ENCODE measurements at regions not wholly inside any gene's neighbourhood (a gene's known extent, or its start where the extent isn't known, plus 50 kb on each side); places are given as distances from the start of the nearest gene placed in this dataset.
"Not testable (repeated sequence)": the region's sequence is repeated elsewhere in the genome, so short reads cannot be mapped to it uniquely, and the experiment has no call there.

DNA sequence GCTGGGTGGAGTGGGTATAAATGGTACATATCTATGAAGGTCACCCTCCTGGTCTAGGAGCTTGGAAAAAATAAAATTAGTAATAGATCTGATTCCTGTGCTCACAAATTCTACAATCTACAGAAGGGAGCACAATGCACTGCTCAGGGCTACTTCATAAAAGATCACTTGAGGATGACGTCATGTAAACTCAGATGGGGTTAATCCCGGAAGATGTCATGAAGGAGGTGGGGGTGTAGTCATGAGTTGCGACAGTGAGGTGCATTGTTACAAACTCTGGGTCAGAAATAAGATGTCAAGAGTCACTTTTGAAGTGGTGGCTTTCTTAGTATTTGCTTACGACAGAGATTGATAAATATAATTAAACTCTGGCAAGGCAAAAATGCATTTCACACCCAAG, 68.2 kb downstream of the LHX9 start:
- no peak overlapping the region for H3K27ac Mint-ChIP-seq
- no peak for ATAC-seq
- H3K4me1 Mint-ChIP-seq: peaks cover 2% of the 10 kb centered on the region
- H3K9me3 Mint-ChIP-seq: no peaks in the 10 kb centered on the region
- DNase-seq: no peak
- peaks cover 3% of the 10 kb centered on the region for H3K27me3 Mint-ChIP-seq
- no peak overlapping the region for H3K4me3 Mint-ChIP-seq
- H3K36me3 Mint-ChIP-seq (ENCODE audit: low read depth): no peaks in the 10 kb centered on the region

DNA sequence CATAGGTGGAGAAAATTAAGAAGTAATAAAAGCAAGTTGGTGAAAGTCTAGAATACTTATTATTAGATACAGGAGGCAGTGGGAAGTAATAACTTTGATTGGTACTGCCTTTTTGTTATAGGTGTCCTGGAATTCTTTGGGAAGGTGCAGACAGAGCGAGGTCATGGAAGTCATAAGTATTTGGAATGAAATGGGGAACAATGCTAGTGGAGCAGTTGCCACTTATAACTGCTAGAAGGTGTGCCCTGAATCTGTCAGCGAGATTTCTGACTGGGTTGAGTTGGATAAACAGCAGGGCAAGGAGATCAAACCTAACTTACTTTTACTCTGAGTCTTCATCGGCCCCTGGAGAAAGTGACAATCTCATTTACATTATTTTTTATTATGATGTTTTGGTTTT, 69.6 kb downstream of the LHX9 start:
- no peak for ATAC-seq
- H3K4me3 Mint-ChIP-seq: no peak overlapping the region
- H3K27me3 Mint-ChIP-seq: no peaks in the 10 kb centered on the region
- H3K36me3 Mint-ChIP-seq (ENCODE audit: low read depth): no peaks in the 10 kb centered on the region
- H3K27ac Mint-ChIP-seq: no peak overlapping the region
- H3K9me3 Mint-ChIP-seq: no peaks in the 10 kb centered on the region
- DNase-seq: no peak
- H3K4me1 Mint-ChIP-seq: peaks cover 2% of the 10 kb centered on the region

DNA sequence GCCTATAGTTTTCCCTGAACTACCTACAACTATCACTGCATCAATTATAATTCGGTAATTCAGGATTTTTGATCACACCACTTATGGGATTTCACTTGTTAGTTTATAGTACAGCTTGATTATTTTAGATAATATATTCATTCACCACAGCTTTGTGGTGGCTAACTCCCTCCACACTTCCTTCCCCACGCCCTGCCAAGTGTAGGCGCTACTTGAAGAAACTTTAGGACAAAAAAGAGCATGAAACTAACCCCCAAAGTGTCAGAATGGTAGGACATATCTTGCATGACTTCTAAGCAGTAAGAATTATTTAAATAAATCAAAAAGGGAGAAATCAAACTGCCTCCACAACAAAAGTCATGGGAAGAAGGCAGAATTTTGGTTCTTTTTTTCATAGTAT, 70.1 kb downstream of the LHX9 start:
- Mint-ChIP-seq H3K27ac (no peak overlapping the region), H3K9me3 (no peaks in the 10 kb centered on the region), H3K36me3 (ENCODE audit: low read depth) (no peaks in the 10 kb centered on the region), H3K27me3 (no peaks in the 10 kb centered on the region), H3K4me3 (no peak overlapping the region), H3K4me1 (peaks cover 2% of the 10 kb centered on the region)
- no peak for DNase-seq
- ATAC-seq: no peak

DNA sequence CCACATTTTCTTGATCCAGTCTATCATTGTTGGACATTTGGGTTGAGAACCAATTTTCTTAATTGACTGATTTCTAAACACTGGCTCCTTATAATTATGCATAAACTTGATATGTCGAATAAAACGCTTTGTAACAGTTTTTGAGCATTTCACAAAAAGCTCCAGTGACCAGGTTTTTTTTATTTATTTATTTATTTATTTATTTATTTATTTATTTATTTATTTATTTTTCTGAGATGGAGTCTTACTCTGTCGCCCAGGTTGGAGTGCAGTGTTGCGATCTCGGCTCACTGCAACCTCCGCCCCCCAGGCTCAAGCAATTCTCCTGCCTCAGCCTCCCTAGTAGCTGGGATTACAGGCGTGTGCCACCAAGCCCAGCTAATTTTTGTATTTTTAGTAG, 71.4 kb downstream of the LHX9 start:
- H3K4me1 Mint-ChIP-seq; H3K27me3 Mint-ChIP-seq; H3K9me3 Mint-ChIP-seq; H3K36me3 Mint-ChIP-seq (ENCODE audit: low read depth); H3K4me3 Mint-ChIP-seq; DNase-seq; H3K27ac Mint-ChIP-seq; ATAC-seq: not testable (repeated sequence)

DNA sequence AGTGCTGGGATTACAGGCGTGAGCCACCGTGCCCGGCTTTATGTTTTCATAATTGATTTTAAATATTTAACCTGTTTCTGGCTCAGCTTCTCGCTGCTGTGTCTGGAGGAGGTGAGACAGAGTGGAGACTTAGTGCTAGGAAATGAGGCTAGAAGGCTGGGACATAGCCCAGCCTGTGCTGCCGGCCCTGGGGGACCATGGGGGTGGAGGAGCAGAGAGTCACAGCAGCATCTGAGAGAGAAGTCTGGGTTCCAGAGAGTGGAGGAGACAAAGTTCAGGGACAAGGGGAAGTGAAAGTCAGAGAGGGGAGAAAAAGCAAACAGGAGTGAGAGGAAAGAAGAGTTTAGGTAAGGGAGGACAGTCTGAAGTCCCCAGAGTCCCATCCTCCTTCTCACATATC, 71.9 kb downstream of the LHX9 start:
- H3K27me3 Mint-ChIP-seq: no peaks in the 10 kb centered on the region
- no peaks in the 10 kb centered on the region for H3K9me3 Mint-ChIP-seq
- no peak overlapping the region for H3K27ac Mint-ChIP-seq
- H3K36me3 Mint-ChIP-seq (ENCODE audit: low read depth): no peaks in the 10 kb centered on the region
- ATAC-seq: no peak
- peaks cover 2% of the 10 kb centered on the region for H3K4me1 Mint-ChIP-seq
- no peak for DNase-seq
- no peak overlapping the region for H3K4me3 Mint-ChIP-seq

DNA sequence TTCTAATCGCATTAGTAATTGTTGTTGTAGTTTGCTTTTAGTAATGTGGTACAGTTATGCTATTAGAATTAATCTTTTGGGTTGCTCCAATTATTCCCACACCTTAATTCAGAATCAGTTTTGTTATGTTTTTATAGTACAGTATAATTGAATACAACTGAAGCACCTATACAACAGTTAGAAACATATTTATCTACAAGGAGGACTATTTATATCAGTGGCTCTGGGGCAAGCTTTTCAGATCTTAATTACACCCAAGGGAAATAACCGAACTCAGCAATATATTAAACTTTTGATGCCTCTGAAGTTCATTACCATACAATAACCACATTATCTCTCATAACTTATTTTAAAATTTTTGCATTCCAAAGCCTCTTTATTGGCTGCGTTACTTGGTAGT, 74.4 kb downstream of the LHX9 start:
- Mint-ChIP-seq H3K4me3 (no peak overlapping the region), H3K27me3 (no peaks in the 10 kb centered on the region), H3K9me3 (no peaks in the 10 kb centered on the region), H3K36me3 (ENCODE audit: low read depth) (no peaks in the 10 kb centered on the region), H3K4me1 (peaks cover 2% of the 10 kb centered on the region), H3K27ac (no peak overlapping the region)
- DNase-seq (no peak), ATAC-seq (no peak)

DNA sequence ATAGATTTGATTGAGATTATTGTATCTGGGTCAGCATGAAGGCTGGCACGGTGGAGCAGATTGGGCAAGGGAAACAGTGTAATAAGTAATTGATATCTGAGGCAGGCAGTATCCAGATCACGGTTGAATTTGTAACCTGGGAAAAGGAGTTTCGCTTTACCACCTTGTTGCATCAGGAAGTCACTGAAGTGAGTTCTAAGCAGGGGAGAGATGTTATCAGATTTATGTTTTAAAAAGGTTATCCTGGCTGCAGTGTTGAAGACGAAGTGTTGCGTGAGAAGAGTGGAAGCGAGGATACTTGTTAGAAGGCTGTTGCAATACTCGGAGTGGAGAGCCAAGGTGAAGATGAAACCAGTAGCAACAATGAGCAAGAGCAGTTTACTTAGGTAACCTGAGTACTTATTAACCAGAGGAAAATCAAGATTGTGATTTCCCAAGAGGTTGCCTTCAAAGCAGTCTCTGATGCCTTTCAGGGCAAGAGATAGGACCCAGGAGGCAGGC, 77.8 kb downstream of the LHX9 start:
- Mint-ChIP-seq H3K9me3 (no peaks in the 10 kb centered on the region), H3K27ac (no peak overlapping the region), H3K4me3 (no peak overlapping the region), H3K36me3 (ENCODE audit: low read depth) (no peaks in the 10 kb centered on the region), H3K27me3 (no peaks in the 10 kb centered on the region), H3K4me1 (no peaks in the 10 kb centered on the region)
- no peak for DNase-seq
- ATAC-seq: no peak

DNA sequence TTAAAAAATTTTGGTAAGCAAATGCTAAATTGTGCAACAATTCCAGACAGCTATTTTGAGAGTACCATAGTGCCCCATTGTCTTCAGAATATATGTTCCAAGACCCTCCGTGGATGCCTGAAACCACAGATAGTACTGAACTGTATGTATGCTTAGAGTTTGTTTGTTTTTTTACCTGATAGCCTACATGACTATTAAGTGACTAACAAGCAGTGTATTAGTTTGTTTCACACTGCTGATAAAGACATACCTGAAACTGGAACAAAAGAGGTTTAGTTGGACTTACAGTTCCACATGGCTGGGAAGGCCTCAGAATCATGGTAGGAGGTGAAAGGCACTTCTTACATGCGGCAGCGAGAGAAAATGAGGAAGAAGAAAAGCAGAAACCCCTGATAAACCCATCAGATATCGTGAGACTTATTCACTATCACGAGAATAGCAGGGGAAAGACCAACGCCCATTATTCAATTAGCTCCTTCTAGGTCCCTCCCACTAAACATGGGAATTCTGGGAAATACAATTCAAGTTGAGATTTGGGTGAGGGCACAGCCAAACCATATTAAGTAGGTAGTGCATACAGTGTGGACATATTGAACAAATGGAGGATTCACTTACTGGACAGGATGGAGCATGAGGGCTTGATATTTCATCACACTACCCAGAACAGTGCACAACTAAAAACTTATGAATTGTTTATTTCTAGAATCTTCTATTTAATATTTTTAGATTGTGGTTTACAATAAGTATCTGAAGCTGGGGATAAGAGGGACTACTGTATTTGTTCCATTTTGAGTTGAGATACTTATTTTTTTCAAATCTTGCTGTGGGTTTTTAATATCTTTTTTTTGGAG, 78.5 kb downstream of the LHX9 start:
- no peaks in the 10 kb centered on the region for H3K9me3 Mint-ChIP-seq
- no peak overlapping the region for H3K4me3 Mint-ChIP-seq

DNA sequence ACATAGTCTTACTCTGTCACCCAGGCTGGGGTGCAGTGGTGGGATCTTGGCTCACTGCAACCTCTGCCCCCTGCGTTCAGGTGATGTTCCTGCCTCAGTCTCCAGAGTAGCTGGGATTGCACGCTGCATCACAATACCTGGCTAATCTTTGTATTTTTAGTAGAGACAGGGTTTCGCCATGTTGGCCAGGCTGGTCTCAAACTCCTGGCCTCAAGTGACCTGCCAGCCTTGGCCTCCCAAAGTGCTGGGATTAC, 79.0 kb downstream of the LHX9 start:
- ATAC-seq; H3K36me3 Mint-ChIP-seq (ENCODE audit: low read depth); H3K4me3 Mint-ChIP-seq; H3K27ac Mint-ChIP-seq; H3K9me3 Mint-ChIP-seq; DNase-seq; H3K27me3 Mint-ChIP-seq; H3K4me1 Mint-ChIP-seq: not testable (repeated sequence)

More for the DNA sequence above, 78.5 kb downstream of the LHX9 start:
- H3K4me1 Mint-ChIP-seq: no peaks in the 10 kb centered on the region
- H3K36me3 Mint-ChIP-seq (ENCODE audit: low read depth): no peaks in the 10 kb centered on the region
- no peak overlapping the region for H3K27ac Mint-ChIP-seq
- no peaks in the 10 kb centered on the region for H3K27me3 Mint-ChIP-seq
- ATAC-seq (no peak), DNase-seq (no peak)

DNA sequence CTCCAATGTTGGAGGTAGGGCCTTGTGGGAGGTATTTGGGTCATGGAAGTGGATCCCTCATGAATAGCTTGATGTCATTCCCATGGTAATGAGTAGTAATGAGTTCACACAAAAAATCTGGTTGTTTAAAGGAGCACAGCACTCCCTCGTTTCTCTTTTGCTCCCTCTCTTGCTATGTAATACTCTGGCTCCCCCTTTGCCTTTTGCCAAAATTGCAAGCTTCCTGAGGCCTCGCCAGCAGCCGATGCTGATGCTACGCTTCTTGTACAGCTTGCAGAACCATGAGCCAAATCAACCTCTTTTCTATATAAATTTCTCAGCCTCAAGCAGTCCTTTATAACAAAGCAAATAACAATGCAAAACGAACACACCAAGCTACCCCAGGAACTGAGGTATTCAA, 80.9 kb downstream of the LHX9 start:
- Mint-ChIP-seq H3K36me3 (ENCODE audit: low read depth) (no peaks in the 10 kb centered on the region), H3K4me1 (no peaks in the 10 kb centered on the region), H3K4me3 (no peak overlapping the region), H3K27me3 (no peaks in the 10 kb centered on the region), H3K9me3 (no peaks in the 10 kb centered on the region), H3K27ac (no peak overlapping the region)
- no peak for ATAC-seq
- no peak for DNase-seq

DNA sequence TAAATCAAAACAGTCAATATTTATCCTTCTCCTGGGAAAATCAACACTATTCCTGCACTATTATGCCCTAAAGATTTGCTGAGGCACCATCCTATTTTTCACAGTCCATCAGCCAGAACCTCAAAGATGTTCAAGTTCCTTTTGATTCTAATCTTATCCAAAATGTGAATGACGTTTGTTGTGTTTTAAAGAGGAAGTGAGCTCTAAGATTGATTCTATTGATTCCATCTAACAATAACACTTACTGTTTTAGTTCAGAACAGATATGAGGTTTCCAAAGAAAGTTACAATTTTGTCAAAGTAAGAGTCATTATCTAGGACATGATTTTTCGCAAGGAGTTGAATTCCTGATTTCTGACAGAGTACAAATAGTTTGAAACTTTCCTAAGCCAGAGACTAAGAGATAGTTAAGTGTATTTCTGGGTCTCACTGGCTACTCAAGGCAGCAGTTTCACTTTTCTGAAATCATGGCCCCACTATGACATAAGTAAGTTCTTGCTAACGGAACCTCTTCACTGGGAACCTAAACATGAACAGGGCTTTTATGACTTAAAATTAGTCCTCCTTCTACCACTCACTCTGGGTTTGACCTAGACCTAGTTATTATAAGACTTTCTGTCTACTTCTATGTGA, 84.7 kb downstream of the LHX9 start:
- no peak overlapping the region for H3K4me3 Mint-ChIP-seq
- H3K36me3 Mint-ChIP-seq (ENCODE audit: low read depth): no peaks in the 10 kb centered on the region
- ATAC-seq: no peak
- no peak for DNase-seq
- H3K27ac Mint-ChIP-seq: no peak overlapping the region
- no peaks in the 10 kb centered on the region for H3K4me1 Mint-ChIP-seq
- H3K9me3 Mint-ChIP-seq: no peaks in the 10 kb centered on the region
- H3K27me3 Mint-ChIP-seq: no peaks in the 10 kb centered on the region

DNA sequence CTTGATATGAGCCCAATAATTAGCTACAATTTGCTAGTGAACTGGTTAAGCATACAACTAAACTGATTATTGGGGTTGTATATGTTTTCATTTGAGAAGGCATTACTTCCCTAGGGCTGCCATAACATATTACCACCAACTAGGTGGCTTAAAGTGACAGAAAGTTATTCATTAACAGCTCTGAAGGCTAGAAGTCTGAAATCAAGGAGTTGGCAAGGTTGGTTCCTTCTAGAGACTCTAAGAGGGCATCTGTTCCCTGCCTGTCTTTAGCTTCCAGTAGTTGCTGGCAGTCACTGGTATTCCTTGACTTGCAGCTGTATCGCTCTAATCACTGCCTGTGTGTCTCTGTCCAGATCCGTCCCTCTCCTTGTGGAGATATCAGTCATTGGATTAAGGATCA, 86.3 kb downstream of the LHX9 start:
- H3K27ac Mint-ChIP-seq: no peak overlapping the region
- H3K27me3 Mint-ChIP-seq: no peaks in the 10 kb centered on the region
- DNase-seq (no peak), ATAC-seq (no peak)
- no peaks in the 10 kb centered on the region for H3K4me1 Mint-ChIP-seq
- H3K4me3 Mint-ChIP-seq: no peak overlapping the region
- H3K36me3 Mint-ChIP-seq (ENCODE audit: low read depth): no peaks in the 10 kb centered on the region
- peaks cover 1% of the 10 kb centered on the region for H3K9me3 Mint-ChIP-seq

DNA sequence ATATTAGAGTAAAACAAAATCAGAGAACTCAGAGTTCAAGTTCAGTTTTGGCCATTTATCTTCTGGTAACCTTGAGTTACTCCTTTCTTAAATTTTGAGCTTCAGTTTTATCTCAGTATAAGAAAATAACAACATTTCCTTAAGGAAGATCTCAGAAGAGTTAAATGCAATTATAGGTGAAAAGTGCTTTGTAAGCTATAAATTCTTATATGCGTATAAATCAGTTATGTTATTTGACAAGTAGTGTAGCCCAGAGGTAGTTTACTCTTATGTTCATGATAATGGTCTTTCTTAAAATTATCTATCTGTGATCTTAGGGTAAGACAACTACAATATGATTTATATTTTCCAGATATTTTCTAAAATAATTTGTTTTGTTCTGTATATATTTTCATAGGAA, 89.8 kb downstream of the LHX9 start:
- Mint-ChIP-seq H3K36me3 (ENCODE audit: low read depth) (peaks cover 3% of the 10 kb centered on the region), H3K27ac (no peak overlapping the region), H3K4me3 (no peak overlapping the region), H3K9me3 (peaks cover 21% of the 10 kb centered on the region), H3K27me3 (no peaks in the 10 kb centered on the region), H3K4me1 (no peaks in the 10 kb centered on the region)
- no peak for ATAC-seq
- no peak for DNase-seq

DNA sequence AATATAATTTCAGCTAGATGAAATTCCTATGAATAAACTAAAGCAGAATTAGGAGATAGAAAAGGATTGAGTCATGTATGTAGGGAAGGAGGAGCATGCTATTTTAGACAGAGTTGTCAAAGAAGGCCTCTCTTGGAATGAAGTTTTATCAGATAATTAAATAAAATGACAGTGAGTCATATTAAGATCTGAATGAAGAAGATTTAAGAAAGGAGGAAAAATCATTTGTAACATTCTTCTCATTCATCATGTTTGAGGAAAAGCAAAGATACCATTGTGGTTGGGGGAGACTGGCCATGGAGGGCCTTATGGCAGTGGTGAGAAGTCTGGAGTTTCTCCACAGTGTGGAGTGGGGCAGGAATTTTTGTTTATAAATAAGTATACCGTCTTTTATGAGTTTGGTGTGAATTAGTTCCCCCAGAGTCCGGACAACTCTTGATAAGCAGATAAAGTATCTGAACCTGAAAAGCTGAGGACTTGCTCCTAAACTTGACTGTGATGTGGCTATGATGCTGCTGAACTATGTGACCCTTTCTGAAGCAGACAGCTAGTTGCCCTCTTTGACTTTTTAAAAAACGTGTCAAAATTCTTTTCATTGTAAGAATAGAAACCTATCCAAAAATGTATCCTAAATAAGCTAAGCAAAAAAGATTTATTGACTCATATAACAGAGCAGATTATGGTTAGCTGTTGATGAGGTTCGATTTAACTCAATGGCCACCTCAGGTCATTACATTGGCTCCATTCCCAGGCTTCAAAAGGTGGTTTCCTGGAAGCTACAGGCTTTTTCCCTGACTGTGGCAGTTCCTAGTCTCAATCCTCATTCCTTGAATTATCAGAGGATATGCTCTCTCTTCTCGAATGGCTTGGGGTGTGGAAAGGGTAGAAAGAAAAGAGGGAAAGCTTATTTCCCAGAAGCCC, 90.8 kb downstream of the LHX9 start:
- peaks cover 3% of the 10 kb centered on the region for H3K36me3 Mint-ChIP-seq (ENCODE audit: low read depth)
- H3K27ac Mint-ChIP-seq: no peak overlapping the region
- DNase-seq (no peak), ATAC-seq (no peak)
- H3K4me1 Mint-ChIP-seq: no peaks in the 10 kb centered on the region
- H3K9me3 Mint-ChIP-seq: peaks cover 21% of the 10 kb centered on the region
- no peak overlapping the region for H3K4me3 Mint-ChIP-seq
- H3K27me3 Mint-ChIP-seq: no peaks in the 10 kb centered on the region

DNA sequence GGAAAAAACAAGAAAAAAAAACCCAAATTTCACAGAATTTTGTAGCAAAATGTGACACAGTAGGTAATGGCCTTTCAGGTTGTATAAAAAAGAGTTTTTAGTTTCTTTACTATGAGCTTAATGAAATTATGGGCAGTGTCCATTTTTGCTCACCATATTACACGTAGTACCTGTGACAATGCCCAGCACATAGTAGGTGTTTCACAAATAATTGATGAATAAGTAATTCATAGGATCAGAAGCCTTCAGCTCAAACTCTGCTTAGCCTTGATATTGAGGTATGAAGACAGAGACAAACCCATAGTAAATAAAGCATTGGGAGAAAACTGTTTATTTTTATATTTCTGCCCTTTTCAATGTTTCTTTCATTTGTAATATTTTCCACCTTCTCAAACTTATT, 97.2 kb downstream of the LHX9 start:
- Mint-ChIP-seq H3K27me3 (peaks cover 3% of the 10 kb centered on the region), H3K36me3 (ENCODE audit: low read depth) (no peaks in the 10 kb centered on the region), H3K4me3 (no peak overlapping the region), H3K9me3 (peaks cover 11% of the 10 kb centered on the region), H3K27ac (no peak overlapping the region), H3K4me1 (no peaks in the 10 kb centered on the region)
- ATAC-seq (no peak), DNase-seq (no peak)

Measured in activated naive CD8-positive, alpha-beta T cell treated with anti-CD3 and anti-CD28 coated beads, Interleukin-2, amount 50 U/mL, for 24 hours (primary cell).